GM12878 (cell line): ENCODE measurements at regions not wholly inside any gene's neighbourhood (a gene's known extent, or its start where the extent isn't known, plus 50 kb on each side); places are given as distances from the start of the nearest gene placed in this dataset.

Experiments
- BMI1 ChIP-seq: fragments of 450-650 bp; IDR thresholded peaks from 2 replicates; pipeline ENCODE4 v1.6.1; 2016; ENCODE audit warnings: mild to moderate bottlenecking, moderate library complexity, borderline replicate concordance
- CREB1 ChIP-seq: IDR thresholded peaks from 2 replicates; pipeline ENCODE4 v1.6.1; 2012; ENCODE audit warnings: low read depth, mild to moderate bottlenecking, inconsistent platforms
- DPF2 ChIP-seq: fragments of 450-650 bp; IDR thresholded peaks from 2 replicates; pipeline ENCODE4 v1.6.1; 2017; ENCODE audit warnings: mild to moderate bottlenecking
- EED ChIP-seq: sonication (generic); IDR thresholded peaks from 2 replicates; pipeline ENCODE4 v1.6.1; 2016; ENCODE audit warnings: antibody characterized with exemption, low read depth
- EP300 ChIP-seq, 2 experiments: fragments of 150-350 bp in 1 of 2; IDR thresholded peaks; 2 replicates each; pipeline ENCODE4 v1.6.1; 2011 to 2012; ENCODE audit warnings: low read depth in 2 of 2, low read length in 2 of 2, borderline replicate concordance in 1 of 2, improper control_type of control experiment in 1 of 2, inconsistent platforms in 1 of 2; ENCODE audit not compliant: control insufficient read depth in 1 of 2
- IKZF2 ChIP-seq, 2 experiments: fragments of 450-650 bp; IDR thresholded peaks; 2 replicates each; pipeline ENCODE4 v1.6.1; 2017; ENCODE audit warnings: mild to moderate bottlenecking in 2 of 2, moderate library complexity in 2 of 2
- LARP7 ChIP-seq: fragments of 450-650 bp; IDR thresholded peaks from 2 replicates; pipeline ENCODE4 v1.6.1; 2017; ENCODE audit warnings: mild to moderate bottlenecking
- MEF2A ChIP-seq: IDR thresholded peaks from 2 replicates; pipeline ENCODE4 v1.6.1; 2011; ENCODE audit warnings: low read depth, mild to moderate bottlenecking, low read length, moderate library complexity; ENCODE audit not compliant: insufficient read depth
- MTA2 ChIP-seq: fragments of 450-650 bp; IDR thresholded peaks from 2 replicates; pipeline ENCODE4 v1.6.1; 2016; ENCODE audit warnings: low read depth, mild to moderate bottlenecking, moderate library complexity
- NFYB ChIP-seq: IDR thresholded peaks from 2 replicates; pipeline ENCODE4 v1.6.1; 2011; ENCODE audit warnings: low read depth, mild to moderate bottlenecking, low read length, improper control_type of control experiment, moderate library complexity; ENCODE audit not compliant: insufficient read depth
- NR2C1 ChIP-seq: fragments of 450-650 bp; IDR thresholded peaks from 2 replicates; pipeline ENCODE4 v1.6.1; 2017; ENCODE audit warnings: antibody characterized with exemption, mild to moderate bottlenecking, moderate library complexity
- NR2F1 ChIP-seq: fragments of 450-650 bp; conservative IDR thresholded peaks from 2 replicates; pipeline ENCODE4 v1.6.1; 2017; ENCODE audit warnings: mild to moderate bottlenecking
- RELA ChIP-seq: fragments of 450-650 bp; IDR thresholded peaks from 2 replicates; pipeline ENCODE4 v1.8.0; 2014; ENCODE audit warnings: borderline replicate concordance; ENCODE audit not compliant: partially characterized antibody
- SPI1 ChIP-seq: IDR thresholded peaks from 2 replicates; pipeline ENCODE4 v1.6.1; 2011; ENCODE audit warnings: low read depth, mild to moderate bottlenecking, low read length, moderate library complexity, borderline replicate concordance; ENCODE audit not compliant: insufficient read depth
- TBL1XR1 ChIP-seq: IDR thresholded peaks from 2 replicates; pipeline ENCODE4 v1.6.1; 2012; ENCODE audit warnings: low read depth, low read length, improper control_type of control experiment
- TCF3 ChIP-seq: IDR thresholded peaks from 2 replicates; pipeline ENCODE4 v1.6.1; 2012; ENCODE audit warnings: low read depth, mild to moderate bottlenecking, low read length, borderline replicate concordance; ENCODE audit not compliant: insufficient read depth
- TCF7 ChIP-seq: IDR thresholded peaks from 2 replicates; pipeline ENCODE4 v1.6.1; 2014; ENCODE audit warnings: antibody characterized with exemption, borderline replicate concordance
- ZNF217 ChIP-seq: fragments of 450-650 bp; IDR thresholded peaks from 2 replicates; pipeline ENCODE4 v1.6.1; 2017; ENCODE audit warnings: antibody characterized with exemption, mild to moderate bottlenecking
- ZNF24 ChIP-seq: fragments of 450-650 bp; IDR thresholded peaks from 2 replicates; pipeline ENCODE4 v1.6.1; 2017; ENCODE audit warnings: antibody characterized with exemption, mild to moderate bottlenecking
- TF ChIP-seq, protein P1 (sequence below): fragments of 450-650 bp; IDR thresholded peaks from 2 replicates; pipeline ENCODE4 v1.6.1; 2017; ENCODE audit warnings: mild to moderate bottlenecking
- TF ChIP-seq, protein P2 (sequence below): fragments of 450-650 bp; IDR thresholded peaks from 2 replicates; pipeline ENCODE4 v1.6.1; 2016; ENCODE audit warnings: mild to moderate bottlenecking
- TF ChIP-seq, protein P3 (sequence below): IDR thresholded peaks from 2 replicates; pipeline ENCODE4 v1.6.1; 2012; ENCODE audit warnings: low read depth, low read length, improper control_type of control experiment
- TF ChIP-seq, protein P4 (sequence below): IDR thresholded peaks from 2 replicates; pipeline ENCODE4 v1.6.1; 2012; ENCODE audit warnings: low read length, inconsistent platforms
- TF ChIP-seq, protein P5 (sequence below): fragments of 450-650 bp; IDR thresholded peaks from 2 replicates; pipeline ENCODE4 v1.6.1; 2016; ENCODE audit warnings: mild to moderate bottlenecking

DNA sequence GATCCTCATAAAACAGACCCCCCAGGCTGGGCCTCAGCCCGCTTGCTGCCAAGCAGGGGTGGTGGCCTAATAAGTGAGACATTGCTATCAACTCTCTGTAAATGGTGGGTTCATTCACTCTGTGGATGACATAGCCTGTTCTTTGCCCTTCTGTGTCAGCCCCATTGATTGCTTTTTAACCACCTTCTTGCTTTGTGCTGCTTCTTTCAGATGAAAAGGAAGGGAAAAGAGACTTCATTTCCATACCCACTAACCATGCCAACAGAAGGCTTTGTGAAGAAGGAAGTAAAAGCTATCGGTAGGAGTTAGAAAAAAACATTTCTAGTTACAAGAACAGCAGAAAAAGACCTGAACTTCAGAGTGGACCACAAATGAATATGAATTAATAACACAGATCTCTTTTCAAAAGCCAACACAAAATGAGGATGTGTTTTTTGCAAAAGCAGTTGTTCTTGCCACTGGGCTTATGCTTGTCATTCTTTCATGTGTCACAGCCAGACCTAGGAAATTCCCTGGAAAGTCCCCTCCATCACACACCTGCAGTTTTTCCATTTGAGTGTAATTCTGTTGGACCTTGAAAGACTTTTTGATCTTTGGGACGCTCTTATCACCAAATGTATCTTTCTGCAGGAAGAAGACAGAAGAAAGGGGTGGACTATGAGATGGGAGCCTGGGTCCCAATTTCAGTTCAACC, 507.7 kb downstream of the CCDC171 start (continued):
- TF ChIP-seq CREB1, result peak; percentile 23; the same call in 1 of the 2 replicates
- TF ChIP-seq, protein P1, sequence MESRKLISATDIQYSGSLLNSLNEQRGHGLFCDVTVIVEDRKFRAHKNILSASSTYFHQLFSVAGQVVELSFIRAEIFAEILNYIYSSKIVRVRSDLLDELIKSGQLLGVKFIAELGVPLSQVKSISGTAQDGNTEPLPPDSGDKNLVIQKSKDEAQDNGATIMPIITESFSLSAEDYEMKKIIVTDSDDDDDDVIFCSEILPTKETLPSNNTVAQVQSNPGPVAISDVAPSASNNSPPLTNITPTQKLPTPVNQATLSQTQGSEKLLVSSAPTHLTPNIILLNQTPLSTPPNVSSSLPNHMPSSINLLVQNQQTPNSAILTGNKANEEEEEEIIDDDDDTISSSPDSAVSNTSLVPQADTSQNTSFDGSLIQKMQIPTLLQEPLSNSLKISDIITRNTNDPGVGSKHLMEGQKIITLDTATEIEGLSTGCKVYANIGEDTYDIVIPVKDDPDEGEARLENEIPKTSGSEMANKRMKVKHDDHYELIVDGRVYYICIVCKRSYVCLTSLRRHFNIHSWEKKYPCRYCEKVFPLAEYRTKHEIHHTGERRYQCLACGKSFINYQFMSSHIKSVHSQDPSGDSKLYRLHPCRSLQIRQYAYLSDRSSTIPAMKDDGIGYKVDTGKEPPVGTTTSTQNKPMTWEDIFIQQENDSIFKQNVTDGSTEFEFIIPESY, result no peak
- TF ChIP-seq, protein P2, sequence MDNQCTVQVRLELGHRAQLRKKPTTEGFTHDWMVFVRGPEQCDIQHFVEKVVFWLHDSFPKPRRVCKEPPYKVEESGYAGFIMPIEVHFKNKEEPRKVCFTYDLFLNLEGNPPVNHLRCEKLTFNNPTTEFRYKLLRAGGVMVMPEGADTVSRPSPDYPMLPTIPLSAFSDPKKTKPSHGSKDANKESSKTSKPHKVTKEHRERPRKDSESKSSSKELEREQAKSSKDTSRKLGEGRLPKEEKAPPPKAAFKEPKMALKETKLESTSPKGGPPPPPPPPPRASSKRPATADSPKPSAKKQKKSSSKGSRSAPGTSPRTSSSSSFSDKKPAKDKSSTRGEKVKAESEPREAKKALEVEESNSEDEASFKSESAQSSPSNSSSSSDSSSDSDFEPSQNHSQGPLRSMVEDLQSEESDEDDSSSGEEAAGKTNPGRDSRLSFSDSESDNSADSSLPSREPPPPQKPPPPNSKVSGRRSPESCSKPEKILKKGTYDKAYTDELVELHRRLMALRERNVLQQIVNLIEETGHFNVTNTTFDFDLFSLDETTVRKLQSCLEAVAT, result no peak
- 0 out of 2 replicates have a peak, but pooled peaks have one; percentile 57 for TF ChIP-seq DPF2
- no peak for TF ChIP-seq ZNF24
- TF ChIP-seq, protein P3, sequence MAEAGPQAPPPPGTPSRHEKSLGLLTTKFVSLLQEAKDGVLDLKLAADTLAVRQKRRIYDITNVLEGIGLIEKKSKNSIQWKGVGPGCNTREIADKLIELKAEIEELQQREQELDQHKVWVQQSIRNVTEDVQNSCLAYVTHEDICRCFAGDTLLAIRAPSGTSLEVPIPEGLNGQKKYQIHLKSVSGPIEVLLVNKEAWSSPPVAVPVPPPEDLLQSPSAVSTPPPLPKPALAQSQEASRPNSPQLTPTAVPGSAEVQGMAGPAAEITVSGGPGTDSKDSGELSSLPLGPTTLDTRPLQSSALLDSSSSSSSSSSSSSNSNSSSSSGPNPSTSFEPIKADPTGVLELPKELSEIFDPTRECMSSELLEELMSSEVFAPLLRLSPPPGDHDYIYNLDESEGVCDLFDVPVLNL, result no peak
- no peak for TF ChIP-seq NFYB
- no peak for TF ChIP-seq MEF2A
- no peak for TF ChIP-seq ZNF217
- TF ChIP-seq TBL1XR1, result no peak
- TF ChIP-seq EP300 (IDR thresholded peaks at IDR 0.05; ENCODE audit: borderline replicate concordance in 1 of 2, control insufficient read depth in 1 of 2, low read depth in 2 of 2, low read length in 2 of 2), result peak; percentile 35 to 47; a peak in 1 of 4 replicates
- TF ChIP-seq, protein P4, sequence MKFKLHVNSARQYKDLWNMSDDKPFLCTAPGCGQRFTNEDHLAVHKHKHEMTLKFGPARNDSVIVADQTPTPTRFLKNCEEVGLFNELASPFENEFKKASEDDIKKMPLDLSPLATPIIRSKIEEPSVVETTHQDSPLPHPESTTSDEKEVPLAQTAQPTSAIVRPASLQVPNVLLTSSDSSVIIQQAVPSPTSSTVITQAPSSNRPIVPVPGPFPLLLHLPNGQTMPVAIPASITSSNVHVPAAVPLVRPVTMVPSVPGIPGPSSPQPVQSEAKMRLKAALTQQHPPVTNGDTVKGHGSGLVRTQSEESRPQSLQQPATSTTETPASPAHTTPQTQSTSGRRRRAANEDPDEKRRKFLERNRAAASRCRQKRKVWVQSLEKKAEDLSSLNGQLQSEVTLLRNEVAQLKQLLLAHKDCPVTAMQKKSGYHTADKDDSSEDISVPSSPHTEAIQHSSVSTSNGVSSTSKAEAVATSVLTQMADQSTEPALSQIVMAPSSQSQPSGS, result peak; percentile 43; the same call in 1 of the 2 replicates
- TF ChIP-seq IKZF2 (IDR thresholded peaks at IDR 0.05), result peak; percentile 72 to 74
- TF ChIP-seq TCF3, result 0 out of 2 replicates have a peak, but pooled peaks have one; percentile 41
- peak; percentile 97 for TF ChIP-seq RELA
- peak; percentile 76 for TF ChIP-seq TCF7
- peak; percentile 51 for TF ChIP-seq EED
- TF ChIP-seq NR2C1, result no peak
- TF ChIP-seq LARP7, result no peak
- peak; percentile 31; the same call in 1 of the 2 replicates for TF ChIP-seq SPI1
- TF ChIP-seq NR2F1, result 0 out of 2 replicates have a peak, but pooled peaks have one; percentile 15
- TF ChIP-seq MTA2, result 0 out of 2 replicates have a peak, but pooled peaks have one; percentile 24
- TF ChIP-seq BMI1, result peak; percentile 30; the same call in 1 of the 2 replicates
- TF ChIP-seq, protein P5, sequence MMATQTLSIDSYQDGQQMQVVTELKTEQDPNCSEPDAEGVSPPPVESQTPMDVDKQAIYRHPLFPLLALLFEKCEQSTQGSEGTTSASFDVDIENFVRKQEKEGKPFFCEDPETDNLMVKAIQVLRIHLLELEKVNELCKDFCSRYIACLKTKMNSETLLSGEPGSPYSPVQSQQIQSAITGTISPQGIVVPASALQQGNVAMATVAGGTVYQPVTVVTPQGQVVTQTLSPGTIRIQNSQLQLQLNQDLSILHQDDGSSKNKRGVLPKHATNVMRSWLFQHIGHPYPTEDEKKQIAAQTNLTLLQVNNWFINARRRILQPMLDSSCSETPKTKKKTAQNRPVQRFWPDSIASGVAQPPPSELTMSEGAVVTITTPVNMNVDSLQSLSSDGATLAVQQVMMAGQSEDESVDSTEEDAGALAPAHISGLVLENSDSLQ, result peak; percentile 16; the same call in 1 of the 2 replicates
